WTC11 (cell line): ENCODE measurements at regions not wholly inside any gene's neighbourhood (a gene's known extent, or its start where the extent isn't known, plus 50 kb on each side); places are given as distances from the start of the nearest gene placed in this dataset.
A peak's percentile ranks its signal among the peaks of the same experiment; 100 is the strongest.
"Not testable (repeated sequence)": the region's sequence is repeated elsewhere in the genome, so short reads cannot be mapped to it uniquely, and the experiment has no call there.

Experiments
- ATAC-seq: fragments of 200-7000 bp; cut with Tn5 transposase; 2 replicates; pipeline ENCODE4 v1.10.0; 2021; ENCODE audit warnings: mild to moderate bottlenecking, moderate library complexity
- CTCF ChIA-PET: fragments of 300-600 bp; sonication (Branson Sonifier 250); formaldehyde crosslinking; loops from one replicate; lab custom pipeline; 2021; ENCODE audit warnings: antibody characterized with exemption; lab: Charles Lee
- POLR2A ChIA-PET: fragments of 350-600 bp; sonication (Branson Sonifier 250); formaldehyde crosslinking; loops from one replicate; lab custom pipeline; 2021; ENCODE audit warnings: antibody characterized with exemption; lab: Charles Lee
- DNase-seq: peaks from one replicate; pipeline ENCODE4 v3.0.0; 2021; ENCODE audit warnings: low spot score
- H3K27ac Mint-ChIP-seq: 2 replicates; pipeline ENCODE4 v1.8.0; 2021; ENCODE audit warnings: mixed read lengths
- H3K27me3 Mint-ChIP-seq: 2 replicates; pipeline ENCODE4 v1.8.0; 2021; ENCODE audit warnings: low read depth, mild to moderate bottlenecking, moderate library complexity, mixed read lengths
- H3K36me3 Mint-ChIP-seq: 2 replicates; pipeline ENCODE4 v1.8.0; 2021; ENCODE audit warnings: mixed read lengths
- H3K4me1 Mint-ChIP-seq: 2 replicates; pipeline ENCODE4 v1.8.0; 2022; ENCODE audit warnings: mixed read lengths
- H3K4me3 Mint-ChIP-seq: 2 replicates; pipeline ENCODE4 v1.8.0; 2021; ENCODE audit warnings: mild to moderate bottlenecking, moderate library complexity, mixed read lengths
- H3K9me3 Mint-ChIP-seq: 2 replicates; pipeline ENCODE4 v1.8.0; 2021; ENCODE audit warnings: mixed read lengths
- ATF1 ChIP-seq: sonication (generic); formaldehyde crosslinking; IDR thresholded peaks from 2 replicates; pipeline ENCODE4 v1.8.1; 2023; ENCODE audit warnings: mild to moderate bottlenecking, moderate library complexity, missing genetic modification reagents
- E2F4 ChIP-seq: sonication (generic); formaldehyde crosslinking; IDR thresholded peaks from 2 replicates; pipeline ENCODE4 v1.8.1; 2022; ENCODE audit warnings: low read depth, mild to moderate bottlenecking, moderate library complexity, missing genetic modification reagents, borderline replicate concordance
- ELF4 ChIP-seq: sonication (generic); formaldehyde crosslinking; IDR thresholded peaks from 2 replicates; pipeline ENCODE4 v1.8.1; 2022; ENCODE audit warnings: low read depth, mild to moderate bottlenecking, moderate library complexity, missing genetic modification reagents
- ESRRA ChIP-seq: sonication (generic); formaldehyde crosslinking; IDR thresholded peaks from 2 replicates; pipeline ENCODE4 v1.8.1; 2022; ENCODE audit warnings: mild to moderate bottlenecking, missing genetic modification reagents, borderline replicate concordance
- KAT7 ChIP-seq: sonication (generic); formaldehyde crosslinking; IDR thresholded peaks from 2 replicates; pipeline ENCODE4 v1.8.1; 2023; ENCODE audit warnings: missing genetic modification reagents, mild to moderate bottlenecking, borderline replicate concordance
- MXD4 ChIP-seq: fragments of 250-450 bp; sonication (Bioruptor Pico); IDR thresholded peaks from 2 replicates; pipeline ENCODE4 v1.8.0; 2021; ENCODE audit warnings: mild to moderate bottlenecking, moderate library complexity, borderline replicate concordance
- NR2C2 ChIP-seq: sonication (generic); formaldehyde crosslinking; IDR thresholded peaks from 2 replicates; pipeline ENCODE4 v1.8.0; 2022; ENCODE audit warnings: mild to moderate bottlenecking, missing genetic modification reagents
- SMAD4 ChIP-seq: sonication (generic); formaldehyde crosslinking; IDR thresholded peaks from 2 replicates; pipeline ENCODE4 v1.8.0; 2022; ENCODE audit warnings: mild to moderate bottlenecking, missing genetic modification reagents
- SP1 ChIP-seq: sonication (generic); formaldehyde crosslinking; conservative IDR thresholded peaks from 2 replicates; pipeline ENCODE4 v1.8.1; 2022; ENCODE audit warnings: missing genetic modification reagents
- TEAD1 ChIP-seq: sonication (generic); formaldehyde crosslinking; IDR thresholded peaks from 2 replicates; pipeline ENCODE4 v1.8.0; 2022; ENCODE audit warnings: mild to moderate bottlenecking, missing genetic modification reagents
- ZNF121 ChIP-seq: sonication (generic); formaldehyde crosslinking; IDR thresholded peaks from 2 replicates; pipeline ENCODE4 v1.8.0; 2023; ENCODE audit warnings: missing genetic modification reagents
- ZNF317 ChIP-seq: sonication (generic); formaldehyde crosslinking; IDR thresholded peaks from 2 replicates; pipeline ENCODE4 v1.8.1; 2023; ENCODE audit warnings: low read depth, mild to moderate bottlenecking, moderate library complexity, missing genetic modification reagents, borderline replicate concordance
- ZNF671 ChIP-seq: fragments of 250-450 bp; sonication (Bioruptor Pico); IDR thresholded peaks from 2 replicates; pipeline ENCODE4 v1.8.0; 2021; ENCODE audit warnings: mild to moderate bottlenecking
- TF ChIP-seq, protein P1 (sequence below): sonication (generic); formaldehyde crosslinking; IDR thresholded peaks from 2 replicates; pipeline ENCODE4 v1.8.0; 2022; ENCODE audit warnings: mild to moderate bottlenecking, missing genetic modification reagents
- TF ChIP-seq, protein P2 (sequence below): fragments of 250-450 bp; sonication (Bioruptor Pico); conservative IDR thresholded peaks from 2 replicates; pipeline ENCODE4 v1.9.0; 2021; ENCODE audit warnings: mild to moderate bottlenecking
- TF ChIP-seq, protein P3 (sequence below): fragments of 200-600 bp; IDR thresholded peaks from 2 replicates; pipeline ENCODE4 v1.8.0; 2022; ENCODE audit warnings: antibody characterized with exemption
- TF ChIP-seq, protein P4 (sequence below): fragments of 250-450 bp; sonication (Bioruptor Pico); IDR thresholded peaks from 2 replicates; pipeline ENCODE4 v1.9.0; 2021; ENCODE audit warnings: mild to moderate bottlenecking

- peaks cover 9% of the 10 kb centered on the region for H3K9me3 Mint-ChIP-seq
- POLR2A ChIA-PET = no interaction called here
Measured at GRCh38 chr7:4607311-4607729, 74.8 kb upstream of the FOXK1 start.

GRCh38 chr7:4609576-4609975 lies 72.5 kb upstream of the FOXK1 start:
- H3K27ac Mint-ChIP-seq, H3K9me3 Mint-ChIP-seq, CTCF ChIA-PET, H3K36me3 Mint-ChIP-seq, H3K27me3 Mint-ChIP-seq, ATAC-seq, DNase-seq, H3K4me3 Mint-ChIP-seq, POLR2A ChIA-PET: not testable (repeated sequence)
- H3K4me1 Mint-ChIP-seq = peaks cover 14% of the 10 kb centered on the region

More at GRCh38 chr7:4607311-4607729, 74.8 kb upstream of the FOXK1 start:
- Mint-ChIP-seq H3K4me3 (no peak overlapping the region), H3K4me1 (peaks cover 4% of the 10 kb centered on the region), H3K27ac (no peak overlapping the region), H3K36me3 (no peaks in the 10 kb centered on the region), H3K27me3 (peaks cover 4% of the 10 kb centered on the region; the same call in 1 of the 2 replicates)
- CTCF ChIA-PET = interaction anchor here (1.6 kb wide), 1 partner anchor 185 kb away, joined by 4 read pairs; no protein-coding TSS in a partner anchor
- ATAC-seq (no peak), DNase-seq (no peak)
- TF ChIP-seq ZNF671 (CRISPR knock-in tag) = no peak
- no peak for TF ChIP-seq ESRRA
- TF ChIP-seq ELF4 (CRISPR knock-in tag) = no peak
- no peak for TF ChIP-seq MXD4
- TF ChIP-seq, protein P1, sequence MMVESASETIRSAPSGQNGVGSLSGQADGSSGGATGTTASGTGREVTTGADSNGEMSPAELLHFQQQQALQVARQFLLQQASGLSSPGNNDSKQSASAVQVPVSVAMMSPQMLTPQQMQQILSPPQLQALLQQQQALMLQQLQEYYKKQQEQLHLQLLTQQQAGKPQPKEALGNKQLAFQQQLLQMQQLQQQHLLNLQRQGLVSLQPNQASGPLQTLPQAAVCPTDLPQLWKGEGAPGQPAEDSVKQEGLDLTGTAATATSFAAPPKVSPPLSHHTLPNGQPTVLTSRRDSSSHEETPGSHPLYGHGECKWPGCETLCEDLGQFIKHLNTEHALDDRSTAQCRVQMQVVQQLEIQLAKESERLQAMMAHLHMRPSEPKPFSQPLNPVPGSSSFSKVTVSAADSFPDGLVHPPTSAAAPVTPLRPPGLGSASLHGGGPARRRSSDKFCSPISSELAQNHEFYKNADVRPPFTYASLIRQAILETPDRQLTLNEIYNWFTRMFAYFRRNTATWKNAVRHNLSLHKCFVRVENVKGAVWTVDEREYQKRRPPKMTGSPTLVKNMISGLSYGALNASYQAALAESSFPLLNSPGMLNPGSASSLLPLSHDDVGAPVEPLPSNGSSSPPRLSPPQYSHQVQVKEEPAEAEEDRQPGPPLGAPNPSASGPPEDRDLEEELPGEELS (CRISPR knock-in tag) = no peak
- no peak for TF ChIP-seq TEAD1 (CRISPR knock-in tag)
- TF ChIP-seq ZNF121 = no peak
- TF ChIP-seq SMAD4 = no peak
- TF ChIP-seq ATF1 (CRISPR knock-in tag) = no peak
- TF ChIP-seq, protein P2, sequence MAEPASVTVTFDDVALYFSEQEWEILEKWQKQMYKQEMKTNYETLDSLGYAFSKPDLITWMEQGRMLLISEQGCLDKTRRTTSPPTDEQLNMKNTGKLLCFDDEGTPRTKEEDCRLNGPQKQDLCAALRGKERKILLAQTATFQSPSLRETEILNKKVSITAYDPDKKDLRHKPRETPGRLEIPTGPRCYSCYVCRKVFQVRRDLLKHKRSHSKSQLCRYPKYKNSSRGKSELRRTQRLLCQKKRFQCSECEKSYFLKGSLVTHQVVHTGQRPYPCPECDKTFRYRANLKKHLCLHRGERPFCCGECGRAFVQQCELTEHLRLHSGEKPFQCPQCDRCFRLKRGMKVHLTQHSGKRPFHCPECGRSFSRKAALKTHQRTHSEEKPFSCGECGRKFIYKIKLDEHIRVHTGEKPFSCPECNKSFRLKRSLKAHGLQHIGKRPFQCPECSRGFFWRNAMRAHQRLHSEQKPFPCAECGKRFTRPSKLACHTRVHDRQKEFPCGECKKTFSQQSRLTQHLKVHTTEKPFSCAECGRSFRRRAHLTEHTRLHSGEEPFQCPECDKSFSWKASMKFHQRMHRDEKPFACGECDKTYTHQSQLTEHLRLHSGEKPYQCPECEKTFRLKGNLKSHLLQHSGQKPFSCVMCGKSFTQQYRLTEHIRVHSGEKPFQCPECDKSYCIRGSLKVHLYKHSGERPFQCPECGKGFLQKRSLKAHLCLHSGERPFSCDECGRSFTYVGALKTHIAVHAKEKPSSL (CRISPR knock-in tag) = no peak
- no peak for TF ChIP-seq ZNF317 (CRISPR knock-in tag)
- no peak for TF ChIP-seq E2F4 (CRISPR knock-in tag)

- peak; percentile 36 for DNase-seq
- ChIA-PET POLR2A (no interaction called here), CTCF (interaction anchor here (0.6 to 2.8 kb wide), 2 partner anchors 21 to 181 kb away, joined by 5 to 24 read pairs; no protein-coding TSS in a partner anchor)
- peaks cover 4% of the 10 kb centered on the region; the same call in 1 of the 2 replicates for H3K27me3 Mint-ChIP-seq
- H3K9me3 Mint-ChIP-seq = peaks cover 9% of the 10 kb centered on the region
- TF ChIP-seq NR2C2 (CRISPR knock-in tag) = no peak
- TF ChIP-seq, protein P3, sequence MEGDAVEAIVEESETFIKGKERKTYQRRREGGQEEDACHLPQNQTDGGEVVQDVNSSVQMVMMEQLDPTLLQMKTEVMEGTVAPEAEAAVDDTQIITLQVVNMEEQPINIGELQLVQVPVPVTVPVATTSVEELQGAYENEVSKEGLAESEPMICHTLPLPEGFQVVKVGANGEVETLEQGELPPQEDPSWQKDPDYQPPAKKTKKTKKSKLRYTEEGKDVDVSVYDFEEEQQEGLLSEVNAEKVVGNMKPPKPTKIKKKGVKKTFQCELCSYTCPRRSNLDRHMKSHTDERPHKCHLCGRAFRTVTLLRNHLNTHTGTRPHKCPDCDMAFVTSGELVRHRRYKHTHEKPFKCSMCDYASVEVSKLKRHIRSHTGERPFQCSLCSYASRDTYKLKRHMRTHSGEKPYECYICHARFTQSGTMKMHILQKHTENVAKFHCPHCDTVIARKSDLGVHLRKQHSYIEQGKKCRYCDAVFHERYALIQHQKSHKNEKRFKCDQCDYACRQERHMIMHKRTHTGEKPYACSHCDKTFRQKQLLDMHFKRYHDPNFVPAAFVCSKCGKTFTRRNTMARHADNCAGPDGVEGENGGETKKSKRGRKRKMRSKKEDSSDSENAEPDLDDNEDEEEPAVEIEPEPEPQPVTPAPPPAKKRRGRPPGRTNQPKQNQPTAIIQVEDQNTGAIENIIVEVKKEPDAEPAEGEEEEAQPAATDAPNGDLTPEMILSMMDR = peak; percentile 53
- TF ChIP-seq SP1 (CRISPR knock-in tag) = no peak
- no peak for TF ChIP-seq KAT7 (CRISPR knock-in tag)
- peak; percentile 75; the same call in 1 of the 2 replicates for TF ChIP-seq ZNF121
- TF ChIP-seq, protein P4, sequence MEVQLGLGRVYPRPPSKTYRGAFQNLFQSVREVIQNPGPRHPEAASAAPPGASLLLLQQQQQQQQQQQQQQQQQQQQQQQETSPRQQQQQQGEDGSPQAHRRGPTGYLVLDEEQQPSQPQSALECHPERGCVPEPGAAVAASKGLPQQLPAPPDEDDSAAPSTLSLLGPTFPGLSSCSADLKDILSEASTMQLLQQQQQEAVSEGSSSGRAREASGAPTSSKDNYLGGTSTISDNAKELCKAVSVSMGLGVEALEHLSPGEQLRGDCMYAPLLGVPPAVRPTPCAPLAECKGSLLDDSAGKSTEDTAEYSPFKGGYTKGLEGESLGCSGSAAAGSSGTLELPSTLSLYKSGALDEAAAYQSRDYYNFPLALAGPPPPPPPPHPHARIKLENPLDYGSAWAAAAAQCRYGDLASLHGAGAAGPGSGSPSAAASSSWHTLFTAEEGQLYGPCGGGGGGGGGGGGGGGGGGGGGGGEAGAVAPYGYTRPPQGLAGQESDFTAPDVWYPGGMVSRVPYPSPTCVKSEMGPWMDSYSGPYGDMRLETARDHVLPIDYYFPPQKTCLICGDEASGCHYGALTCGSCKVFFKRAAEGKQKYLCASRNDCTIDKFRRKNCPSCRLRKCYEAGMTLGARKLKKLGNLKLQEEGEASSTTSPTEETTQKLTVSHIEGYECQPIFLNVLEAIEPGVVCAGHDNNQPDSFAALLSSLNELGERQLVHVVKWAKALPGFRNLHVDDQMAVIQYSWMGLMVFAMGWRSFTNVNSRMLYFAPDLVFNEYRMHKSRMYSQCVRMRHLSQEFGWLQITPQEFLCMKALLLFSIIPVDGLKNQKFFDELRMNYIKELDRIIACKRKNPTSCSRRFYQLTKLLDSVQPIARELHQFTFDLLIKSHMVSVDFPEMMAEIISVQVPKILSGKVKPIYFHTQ = no peak
- no peak for TF ChIP-seq E2F4 (CRISPR knock-in tag)
- H3K27ac Mint-ChIP-seq = no peak overlapping the region
- no peaks in the 10 kb centered on the region for H3K36me3 Mint-ChIP-seq
- ATAC-seq = peak; percentile 74
- H3K4me3 Mint-ChIP-seq = no peak overlapping the region
- H3K4me1 Mint-ChIP-seq = peaks cover 14% of the 10 kb centered on the region
Measured at GRCh38 chr7:4610768-4611467, 71.2 kb upstream of the FOXK1 start.
